ENCODE measurements at regions not wholly inside any gene's neighbourhood (a gene's known extent, or its start where the extent isn't known, plus 50 kb on each side); places are given as distances from the start of the nearest gene placed in this dataset.

DNA sequence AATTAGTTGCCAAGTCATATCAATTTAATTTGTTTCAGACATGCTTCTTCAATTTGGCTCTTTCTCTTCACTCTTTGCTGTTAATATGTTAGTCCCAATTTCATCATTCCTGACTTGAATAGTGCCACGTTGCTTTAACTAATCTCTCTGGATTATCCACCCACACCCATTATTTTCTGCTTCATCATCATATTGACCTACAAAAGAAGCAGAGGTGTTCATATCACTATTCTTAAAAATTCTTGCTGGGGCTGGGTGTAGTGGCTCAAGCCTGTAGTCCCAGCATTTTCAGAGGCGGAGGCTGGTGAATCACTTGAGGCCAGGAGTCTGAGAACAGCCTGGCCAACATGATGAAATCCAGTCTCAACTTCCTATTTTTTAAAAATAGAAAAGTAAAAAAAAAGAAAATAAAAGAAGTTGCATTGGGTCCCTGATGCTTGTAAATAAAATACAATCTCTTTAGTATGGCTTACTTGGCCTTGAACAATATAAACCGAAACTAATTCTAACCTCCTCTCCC lies 65.7 kb upstream of the KCNIP4 start:
- peak; percentile 91 for DNase-seq

DNA sequence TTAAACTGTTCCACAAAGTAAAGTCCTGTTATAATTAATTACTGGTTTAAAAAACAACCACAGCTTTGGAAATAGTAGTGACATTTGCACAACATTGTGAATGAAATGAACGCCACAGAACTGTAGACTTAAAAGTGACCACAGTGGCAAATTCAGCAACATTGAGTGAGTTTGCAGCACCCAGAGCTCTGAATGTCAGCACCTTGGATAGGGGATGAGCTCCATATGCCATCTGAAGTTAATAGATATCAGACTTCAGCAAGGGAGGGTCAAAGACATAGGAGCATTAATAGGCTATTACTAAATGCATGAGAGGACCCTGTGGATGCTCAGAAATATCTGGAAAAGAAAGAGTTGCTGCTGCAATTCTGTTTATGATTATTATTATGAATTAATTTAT lies 55.3 kb upstream of the KCNIP4 start:
- DNase-seq, result no peak

Data from MV-4-11 (cell line).